ENCODE measurements at regions not wholly inside any gene's neighbourhood (a gene's known extent, or its start where the extent isn't known, plus 50 kb on each side); places are given as distances from the start of the nearest gene placed in this dataset.

- no peak for TF ChIP-seq CTCF (IDR thresholded peaks at IDR 0.05)
- TF ChIP-seq POLR2A (IDR thresholded peaks at IDR 0.05) = no peak
These were observed 82.5 kb upstream of the DPH5 start for GRCh38 chr1:101108111-101108500.

Measured in tibial nerve (tissue), 3 donors.